Stimulated activated CD4-positive, alpha-beta T cell treated with anti-CD3 and anti-CD28 coated beads, Interleukin-12 subunit alpha, Interleukin-12 subunit beta, amount 100 ng/mL, for 48 hours (primary cell): ENCODE measurements at regions not wholly inside any gene's neighbourhood (a gene's known extent, or its start where the extent isn't known, plus 50 kb on each side); places are given as distances from the start of the nearest gene placed in this dataset.

Experiments used
- DNase-seq, 3 donors: peaks; one replicate each; pipeline ENCODE4 v3.0.0-alpha.2; 2020; ENCODE audit warnings: low read depth in 2 of 3, low spot score in 1 of 3

DNA sequence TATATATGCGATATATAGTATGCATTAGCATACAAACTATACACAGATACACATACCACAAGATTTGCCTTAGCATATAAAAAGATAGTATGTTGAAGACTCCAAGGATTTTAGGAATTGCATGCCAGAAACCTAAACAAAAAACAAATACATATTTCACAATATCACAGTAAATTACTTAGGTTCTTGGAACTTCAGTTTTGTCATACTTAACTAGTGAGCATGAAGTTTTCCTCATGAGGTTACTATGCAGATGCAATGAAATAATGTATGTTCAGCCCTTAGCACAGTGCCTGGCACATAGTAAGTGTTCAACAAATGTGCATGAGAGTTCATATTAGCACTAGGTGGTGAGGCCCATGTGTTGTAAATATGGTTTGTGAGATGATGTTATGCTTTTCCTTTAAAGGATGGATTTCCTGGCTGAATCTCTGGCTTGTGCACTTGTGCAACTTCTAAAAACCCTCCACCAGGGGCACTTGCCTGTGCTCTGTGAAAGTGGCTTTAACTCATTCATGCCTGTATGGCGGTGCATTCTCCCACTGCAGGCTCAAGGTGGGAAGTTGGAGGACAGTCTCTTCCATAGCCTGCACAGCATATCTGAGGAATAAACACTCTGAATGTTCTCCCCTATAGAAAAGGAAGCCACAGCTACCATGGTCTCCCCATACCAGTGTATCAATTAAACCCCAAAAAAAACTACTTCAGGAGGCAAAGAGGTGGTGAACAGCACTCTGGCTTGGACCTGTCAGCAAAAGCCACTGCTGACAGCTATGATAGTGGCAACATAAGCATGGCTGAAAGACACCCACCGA is 624.1 kb upstream of the CDH4 start:
- no peak for DNase-seq

DNA sequence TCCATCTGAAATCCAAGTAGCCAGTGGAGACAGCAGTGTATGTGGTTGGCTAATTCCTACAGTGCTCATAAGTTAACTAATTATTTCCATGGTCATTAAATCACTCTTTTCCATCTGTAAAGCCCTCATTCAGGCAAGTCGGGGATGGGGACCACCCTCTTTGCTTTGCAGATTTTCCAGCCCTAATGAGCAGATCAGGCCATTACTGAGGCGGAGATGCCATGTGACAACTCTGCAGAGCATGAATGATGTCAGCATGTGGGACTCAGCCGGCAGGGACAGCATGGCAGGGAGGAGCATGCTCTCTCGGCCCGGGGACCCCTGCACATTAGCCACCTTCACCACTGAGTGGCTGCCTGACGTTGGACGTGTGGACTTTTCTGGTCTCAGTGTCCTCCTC is 623.3 kb upstream of the CDH4 start:
- DNase-seq: no peak

DNA sequence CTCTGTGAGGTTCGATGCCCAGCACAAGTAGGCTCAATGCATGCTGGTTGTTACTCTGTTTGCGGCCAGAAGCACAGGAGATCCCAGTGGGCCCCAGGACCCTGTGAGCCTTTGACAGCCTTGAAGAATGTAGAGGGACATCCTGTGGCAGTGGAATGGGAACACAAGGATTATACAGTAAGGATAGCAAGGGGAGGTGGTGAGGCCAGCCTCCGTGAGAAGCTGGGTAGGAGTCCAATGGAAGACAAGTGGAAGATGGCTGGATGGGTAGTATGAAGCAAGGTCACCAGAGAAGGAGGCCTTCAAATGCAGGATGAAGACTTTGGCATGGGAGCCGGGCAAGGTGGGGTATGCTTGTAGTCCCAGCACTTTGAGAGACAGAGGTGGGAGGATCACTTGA is 622.9 kb upstream of the CDH4 start:
- no peak for DNase-seq

DNA sequence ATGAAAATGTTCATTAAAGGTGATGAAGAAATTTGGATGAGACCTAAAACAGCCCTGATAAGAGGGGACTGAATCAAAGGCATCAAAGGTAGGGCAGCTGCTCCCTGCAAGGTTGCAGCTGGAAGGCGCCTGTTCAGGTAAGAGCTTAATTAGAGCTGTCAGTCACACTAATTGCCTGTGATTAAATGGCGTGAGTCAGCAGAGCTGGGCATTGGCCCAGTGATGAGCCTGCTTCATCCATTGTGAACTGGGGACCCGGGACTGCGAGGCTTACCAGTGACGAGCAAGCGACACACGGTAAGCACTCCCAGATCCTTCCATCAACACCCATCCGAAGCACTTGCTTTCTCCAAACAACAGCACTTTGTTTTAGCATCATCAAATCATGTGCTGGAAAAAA is 621.5 kb upstream of the CDH4 start:
- DNase-seq: no peak

DNA sequence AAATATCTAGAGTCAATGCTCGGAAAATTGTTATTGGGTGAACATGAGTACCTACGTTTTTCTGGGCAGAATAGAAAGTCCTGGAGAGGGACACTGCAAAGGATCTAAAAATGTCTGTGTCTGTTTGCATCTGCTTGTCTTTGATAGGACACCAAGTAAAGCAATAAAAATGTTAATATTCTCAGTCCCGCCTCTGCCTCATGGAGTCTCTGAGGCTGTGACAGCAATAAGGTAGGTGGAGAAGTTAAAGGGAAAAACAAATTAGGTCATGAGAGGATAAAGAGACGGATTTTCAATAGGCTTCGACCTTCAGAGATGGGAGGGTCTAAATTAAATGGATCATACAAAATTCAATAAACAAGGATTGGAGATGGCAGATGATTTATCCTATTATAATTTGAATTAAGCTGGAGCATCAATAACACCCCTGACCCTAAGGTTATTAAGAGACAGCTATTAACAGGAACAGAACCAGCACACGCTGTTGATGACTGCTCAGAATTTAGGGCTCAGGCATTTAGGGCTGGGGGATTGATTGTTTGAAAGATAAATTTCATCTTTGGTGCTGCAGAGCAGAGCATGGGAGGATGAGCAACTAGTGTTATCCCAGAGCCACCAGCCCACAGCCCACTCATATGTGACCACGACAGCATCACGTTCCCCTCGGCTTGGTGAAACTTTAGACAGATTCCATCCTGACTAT is 620.3 kb upstream of the CDH4 start:
- no peak for DNase-seq

GRCh38 chr20:60632391-60633262 is 619.4 kb upstream of the CDH4 start:
- DNase-seq: no peak

- DNase-seq: no peak
Observed at GRCh38 chr20:60634491-60635172, 617.4 kb upstream of the CDH4 start.

- no peak for DNase-seq
Observed at GRCh38 chr20:60636417-60636816, 615.6 kb upstream of the CDH4 start.

DNA sequence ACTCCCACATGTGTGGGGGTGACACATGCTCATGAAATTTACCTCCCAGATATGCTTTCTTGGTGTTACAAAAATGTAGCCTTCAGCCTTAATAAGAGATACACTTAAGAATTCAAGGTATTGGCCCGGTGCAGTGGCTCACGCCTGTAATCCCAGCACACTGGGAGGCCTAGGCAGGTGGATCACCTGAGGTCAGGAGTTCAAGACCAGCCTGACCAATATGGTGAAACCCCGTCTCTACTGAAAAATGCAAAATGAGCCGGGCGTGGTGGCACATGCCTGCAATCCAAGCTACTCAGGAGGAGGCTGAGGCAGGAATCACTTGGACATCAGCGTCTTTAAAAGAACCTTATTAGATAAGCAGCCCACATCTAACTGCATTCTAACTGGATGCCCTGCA is 614.3 kb upstream of the CDH4 start:
- no peak for DNase-seq

DNA sequence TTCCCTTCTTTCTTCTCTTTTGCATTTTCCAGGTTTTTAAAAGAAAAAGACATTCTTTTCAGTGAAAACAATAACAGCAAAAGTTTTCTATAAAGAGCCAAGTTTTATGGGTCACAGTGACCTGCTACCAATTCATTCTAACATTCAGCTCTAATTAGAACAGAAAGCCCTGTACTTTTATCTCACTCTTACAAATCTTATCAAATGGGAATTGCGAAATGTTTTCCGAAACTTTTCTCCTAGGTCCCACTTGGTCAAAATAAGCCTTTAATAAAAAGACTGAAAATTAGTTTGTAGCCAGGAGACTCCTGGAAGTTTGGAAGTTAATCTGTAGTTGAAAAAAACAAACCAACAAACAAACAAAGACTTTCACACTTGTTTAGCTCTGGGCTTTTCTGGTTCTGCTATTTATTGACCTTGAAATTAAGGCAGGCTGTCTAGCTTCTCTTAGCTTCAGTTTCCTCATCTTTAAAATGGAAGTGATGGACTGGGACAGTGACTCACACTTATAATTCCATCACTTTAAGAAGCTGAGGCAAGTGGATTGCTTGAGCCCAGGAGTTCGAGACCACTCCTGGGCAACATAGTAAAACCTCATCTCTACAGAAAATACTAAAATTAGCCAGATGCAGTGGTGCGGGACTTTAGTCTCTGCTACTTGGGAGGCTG is 613.5 kb upstream of the CDH4 start:
- DNase-seq: no peak

DNA sequence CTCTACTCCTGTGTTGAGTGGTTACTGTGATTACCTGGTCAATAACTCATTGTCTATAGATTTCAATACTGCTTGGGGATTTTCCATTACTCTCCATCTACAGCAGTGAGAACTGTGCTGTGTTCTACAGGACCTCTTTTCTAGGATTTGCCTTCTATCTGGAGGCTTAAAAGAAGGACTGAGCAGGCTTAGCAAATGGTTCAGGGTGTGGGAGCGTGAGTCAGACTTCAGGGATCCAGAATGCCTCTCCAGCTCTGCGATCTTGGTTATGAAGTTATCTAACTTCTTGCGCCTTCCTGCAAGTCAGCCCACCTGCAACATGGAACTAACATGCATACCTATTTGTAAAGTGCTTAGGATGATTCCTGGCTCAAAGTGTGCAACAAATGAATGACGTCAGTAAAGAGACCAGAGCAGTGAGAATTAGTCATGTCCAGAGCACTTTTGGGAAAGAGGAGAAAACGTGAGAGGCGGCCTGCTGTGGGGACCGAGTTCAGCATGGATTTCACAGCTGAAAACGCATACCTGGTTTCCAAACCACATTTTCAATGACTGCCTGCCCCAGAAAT is 610.1 kb upstream of the CDH4 start:
- no peak for DNase-seq

- DNase-seq: no peak
Observed at GRCh38 chr20:60642541-60642940, 609.5 kb upstream of the CDH4 start.

DNA sequence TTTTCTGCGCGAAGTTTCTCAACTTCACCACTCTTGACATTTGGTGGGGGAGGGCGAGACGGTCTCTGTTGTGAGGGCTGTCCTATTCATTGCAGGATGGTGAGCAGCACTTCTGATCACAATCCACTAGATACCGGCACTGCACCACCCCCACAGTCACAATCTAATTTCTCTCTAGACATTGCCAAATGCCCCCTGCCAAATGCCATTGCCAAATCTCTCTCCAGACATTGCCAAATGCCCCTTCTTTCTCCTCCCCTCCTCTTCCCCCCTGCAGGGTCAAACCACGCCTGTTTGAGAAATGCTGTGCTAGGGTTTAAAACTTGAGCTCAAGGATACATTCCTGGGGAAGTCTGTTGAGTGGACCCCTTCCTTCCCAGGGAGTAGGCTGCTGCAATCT is 603.5 kb upstream of the CDH4 start:
- DNase-seq: no peak

- DNase-seq: no peak
Observed at GRCh38 chr20:60649541-60649940, 602.5 kb upstream of the CDH4 start.

DNA sequence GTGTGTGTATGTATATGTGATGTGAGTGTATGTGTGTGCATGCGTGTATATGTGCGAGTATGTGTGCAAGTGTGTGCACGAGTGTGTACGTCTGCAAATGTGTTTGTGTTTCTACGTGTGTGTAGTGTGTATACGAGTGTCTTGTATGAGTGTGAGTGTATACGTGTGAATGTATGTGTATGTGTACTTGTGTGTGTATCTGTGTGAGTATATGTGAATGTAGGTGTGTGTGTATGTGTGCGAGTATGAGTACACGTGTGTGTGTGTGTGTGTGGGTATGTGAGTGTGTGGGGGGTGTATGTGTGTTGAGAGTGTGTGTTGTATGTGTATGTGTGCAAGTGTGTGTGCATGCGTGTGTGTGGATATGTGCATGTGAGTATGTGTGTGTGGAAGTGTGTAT is 602.0 kb upstream of the CDH4 start:
- no peak for DNase-seq

- DNase-seq: no peak
Observed at GRCh38 chr20:60652046-60652445, 600.0 kb upstream of the CDH4 start.

DNA sequence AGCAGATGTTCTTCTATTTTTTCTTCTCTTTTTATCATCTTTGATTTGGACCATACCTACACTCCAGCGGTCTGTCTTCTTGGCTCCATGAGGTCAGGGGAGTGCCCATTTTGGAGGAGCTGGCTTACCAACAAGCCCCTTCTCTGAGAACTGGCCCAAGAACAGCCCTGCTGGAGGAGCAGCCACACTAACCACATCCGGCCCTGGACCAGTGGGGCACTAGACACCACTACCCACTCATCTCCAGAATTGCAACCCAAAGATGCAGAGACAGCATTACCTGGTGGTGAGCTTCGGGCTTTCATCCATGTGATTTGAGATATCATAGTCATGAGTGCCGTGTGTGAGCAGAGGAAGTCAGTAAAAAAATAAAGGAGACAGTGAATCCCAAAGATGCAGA is 599.4 kb upstream of the CDH4 start:
- no peak for DNase-seq

GRCh38 chr20:60653111-60653845 is 598.8 kb upstream of the CDH4 start:
- DNase-seq: no peak

- DNase-seq: no peak
Observed at GRCh38 chr20:60658681-60659080, 593.4 kb upstream of the CDH4 start.

DNA sequence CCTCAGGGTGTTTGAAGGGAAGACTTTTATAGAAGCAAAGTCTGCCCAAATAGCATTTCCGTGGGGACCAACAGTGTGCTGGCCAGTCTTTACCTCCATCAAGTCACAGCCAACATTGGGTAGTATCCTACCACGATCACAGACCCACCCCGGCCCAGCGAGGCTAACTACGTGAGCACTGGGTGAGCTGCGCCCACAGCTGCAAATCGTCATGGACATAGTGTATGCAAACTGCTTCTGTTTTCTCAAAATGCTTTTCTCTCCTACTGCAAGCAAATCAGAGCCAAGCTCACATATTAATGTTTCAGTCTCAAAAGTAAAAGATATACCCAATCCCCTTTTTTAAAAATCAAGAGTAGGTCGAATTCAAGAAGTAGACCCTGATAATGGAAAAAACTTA is 592.8 kb upstream of the CDH4 start:
- DNase-seq: no peak
